ENCODE measurements at regions not wholly inside any gene's neighbourhood (a gene's known extent, or its start where the extent isn't known, plus 50 kb on each side); places are given as distances from the start of the nearest gene placed in this dataset.
"Not testable (repeated sequence)": the region's sequence is repeated elsewhere in the genome, so short reads cannot be mapped to it uniquely, and the experiment has no call there.

DNA sequence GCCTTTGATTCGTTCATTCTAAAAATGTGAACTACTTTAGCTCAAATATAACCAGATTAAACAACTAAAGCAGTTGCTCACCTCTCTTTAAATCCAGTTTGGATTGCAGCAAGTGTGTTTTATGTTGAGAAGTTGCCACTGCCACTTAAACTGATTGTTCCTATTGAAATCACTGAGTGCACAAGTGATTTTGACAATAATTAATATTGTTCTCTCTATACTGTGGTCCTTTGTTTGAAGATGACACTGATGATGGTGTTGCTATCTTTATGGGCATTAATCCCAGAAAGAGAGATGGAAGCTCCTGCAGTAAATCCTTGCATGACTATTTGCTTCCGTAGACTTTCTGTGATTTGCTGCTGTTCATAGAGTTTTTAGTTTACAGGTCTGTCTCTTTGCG, 251.4 kb upstream of the ZEB2 start:
- Histone ChIP-seq H3K27me3 (ENCODE audit: control insufficient read depth, insufficient read depth, low read length) (no peaks in the 10 kb centered on the region), H3K27ac (no peak overlapping the region), H3K79me2 (no peaks in the 10 kb centered on the region), H3K4me1 (no peaks in the 10 kb centered on the region), H3K9ac (no peak overlapping the region), H3K4me2 (ENCODE audit: low read length) (no peak overlapping the region), H3K36me3 (ENCODE audit: control insufficient read depth, insufficient read depth, low read length) (no peaks in the 10 kb centered on the region), H3K9me3 (ENCODE audit: control insufficient read depth, low read length) (no peaks in the 10 kb centered on the region), H2AFZ (no peak overlapping the region), H3K4me3 (ENCODE audit: low read depth, low read length) (no peak overlapping the region)
- TF ChIP-seq, protein P1, sequence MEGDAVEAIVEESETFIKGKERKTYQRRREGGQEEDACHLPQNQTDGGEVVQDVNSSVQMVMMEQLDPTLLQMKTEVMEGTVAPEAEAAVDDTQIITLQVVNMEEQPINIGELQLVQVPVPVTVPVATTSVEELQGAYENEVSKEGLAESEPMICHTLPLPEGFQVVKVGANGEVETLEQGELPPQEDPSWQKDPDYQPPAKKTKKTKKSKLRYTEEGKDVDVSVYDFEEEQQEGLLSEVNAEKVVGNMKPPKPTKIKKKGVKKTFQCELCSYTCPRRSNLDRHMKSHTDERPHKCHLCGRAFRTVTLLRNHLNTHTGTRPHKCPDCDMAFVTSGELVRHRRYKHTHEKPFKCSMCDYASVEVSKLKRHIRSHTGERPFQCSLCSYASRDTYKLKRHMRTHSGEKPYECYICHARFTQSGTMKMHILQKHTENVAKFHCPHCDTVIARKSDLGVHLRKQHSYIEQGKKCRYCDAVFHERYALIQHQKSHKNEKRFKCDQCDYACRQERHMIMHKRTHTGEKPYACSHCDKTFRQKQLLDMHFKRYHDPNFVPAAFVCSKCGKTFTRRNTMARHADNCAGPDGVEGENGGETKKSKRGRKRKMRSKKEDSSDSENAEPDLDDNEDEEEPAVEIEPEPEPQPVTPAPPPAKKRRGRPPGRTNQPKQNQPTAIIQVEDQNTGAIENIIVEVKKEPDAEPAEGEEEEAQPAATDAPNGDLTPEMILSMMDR (IDR thresholded peaks at IDR 0.05), result no peak

- H3K9me3 ChIP-seq (ENCODE audit: control insufficient read depth, low read length), result no peaks in the 10 kb centered on the region
- H3K79me2 ChIP-seq, result no peaks in the 10 kb centered on the region
- no peak overlapping the region for H3K9ac ChIP-seq
- no peak overlapping the region for H3K4me3 ChIP-seq (ENCODE audit: low read depth, low read length)
- no peaks in the 10 kb centered on the region for H3K36me3 ChIP-seq (ENCODE audit: control insufficient read depth, insufficient read depth, low read length)
- H3K4me2 ChIP-seq (ENCODE audit: low read length), result no peak overlapping the region
- TF ChIP-seq, protein P1 (IDR thresholded peaks at IDR 0.05), result no peak
- no peaks in the 10 kb centered on the region for H3K27me3 ChIP-seq (ENCODE audit: control insufficient read depth, insufficient read depth, low read length)
- no peak overlapping the region for H3K27ac ChIP-seq
- no peak overlapping the region for H2AFZ ChIP-seq
- no peaks in the 10 kb centered on the region for H3K4me1 ChIP-seq
Observed at GRCh38 chr2:144770616-144771230, 250.8 kb upstream of the ZEB2 start.

- not testable (repeated sequence) for H3K27ac ChIP-seq; H3K4me3 ChIP-seq (ENCODE audit: low read depth, low read length); H3K9ac ChIP-seq; H2AFZ ChIP-seq; H3K36me3 ChIP-seq (ENCODE audit: control insufficient read depth, insufficient read depth, low read length); H3K27me3 ChIP-seq (ENCODE audit: control insufficient read depth, insufficient read depth, low read length); H3K79me2 ChIP-seq; H3K4me1 ChIP-seq; H3K4me2 ChIP-seq (ENCODE audit: low read length); H3K9me3 ChIP-seq (ENCODE audit: control insufficient read depth, low read length)
Observed at GRCh38 chr2:144760939-144761338, 241.0 kb upstream of the ZEB2 start.

DNA sequence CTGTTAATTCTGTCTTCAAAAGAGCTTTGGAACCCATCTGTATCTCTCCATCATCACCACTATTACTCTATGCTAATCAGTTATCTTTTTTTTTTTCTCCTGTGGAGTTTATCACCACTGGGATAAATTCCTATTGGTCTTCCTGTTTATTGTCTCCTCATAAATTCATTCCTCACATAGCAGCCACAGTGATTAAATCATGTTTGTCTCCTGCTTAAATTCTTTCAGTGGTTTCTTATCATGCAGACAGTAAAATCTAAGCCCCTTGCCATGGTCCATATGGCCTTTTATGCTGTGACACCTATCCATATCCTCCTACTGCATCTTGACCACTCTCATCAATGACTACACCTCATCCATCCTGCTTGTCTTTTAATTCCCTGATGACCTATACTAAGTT, 239.8 kb upstream of the ZEB2 start:
- no peak overlapping the region for H2AFZ ChIP-seq
- H3K79me2 ChIP-seq, result no peaks in the 10 kb centered on the region
- no peaks in the 10 kb centered on the region for H3K9me3 ChIP-seq (ENCODE audit: control insufficient read depth, low read length)
- H3K4me3 ChIP-seq (ENCODE audit: low read depth, low read length), result no peak overlapping the region
- H3K27me3 ChIP-seq (ENCODE audit: control insufficient read depth, insufficient read depth, low read length), result no peaks in the 10 kb centered on the region
- H3K9ac ChIP-seq, result no peak overlapping the region
- no peaks in the 10 kb centered on the region for H3K4me1 ChIP-seq
- TF ChIP-seq, protein P1 (IDR thresholded peaks at IDR 0.05), result no peak
- no peak overlapping the region for H3K4me2 ChIP-seq (ENCODE audit: low read length)
- no peaks in the 10 kb centered on the region for H3K36me3 ChIP-seq (ENCODE audit: control insufficient read depth, insufficient read depth, low read length)
- no peak overlapping the region for H3K27ac ChIP-seq

- H3K4me2 ChIP-seq (ENCODE audit: low read length); H3K4me1 ChIP-seq; H3K27me3 ChIP-seq (ENCODE audit: control insufficient read depth, insufficient read depth, low read length); H3K27ac ChIP-seq; H3K9ac ChIP-seq; H2AFZ ChIP-seq; H3K9me3 ChIP-seq (ENCODE audit: control insufficient read depth, low read length); H3K79me2 ChIP-seq; H3K36me3 ChIP-seq (ENCODE audit: control insufficient read depth, insufficient read depth, low read length); H3K4me3 ChIP-seq (ENCODE audit: low read depth, low read length): not testable (repeated sequence)
Observed at GRCh38 chr2:144758196-144758595, 238.3 kb upstream of the ZEB2 start.

- no peak overlapping the region for H3K4me3 ChIP-seq (ENCODE audit: low read depth, low read length)
- H3K4me1 ChIP-seq, result no peaks in the 10 kb centered on the region
- TF ChIP-seq, protein P1 (IDR thresholded peaks at IDR 0.05), result no peak
- H3K36me3 ChIP-seq (ENCODE audit: control insufficient read depth, insufficient read depth, low read length), result no peaks in the 10 kb centered on the region
- H3K27me3 ChIP-seq (ENCODE audit: control insufficient read depth, insufficient read depth, low read length), result no peaks in the 10 kb centered on the region
- no peaks in the 10 kb centered on the region for H3K79me2 ChIP-seq
- H3K9ac ChIP-seq, result no peak overlapping the region
- no peak overlapping the region for H3K4me2 ChIP-seq (ENCODE audit: low read length)
- H3K9me3 ChIP-seq (ENCODE audit: control insufficient read depth, low read length), result no peaks in the 10 kb centered on the region
- no peak overlapping the region for H3K27ac ChIP-seq
- no peak overlapping the region for H2AFZ ChIP-seq
Observed at GRCh38 chr2:144753416-144753815, 233.5 kb upstream of the ZEB2 start.

Data from parathyroid adenoma (tissue), 2 donors.